MM.1S (cell line): ENCODE measurements at regions not wholly inside any gene's neighbourhood (a gene's known extent, or its start where the extent isn't known, plus 50 kb on each side); places are given as distances from the start of the nearest gene placed in this dataset.

Experiments
- DNase-seq: peaks from one replicate; pipeline ENCODE4 v3.0.0-alpha.2; 2015
- H2AFZ ChIP-seq: fragments of 300-600 bp; sonication (generic); 2 replicates; pipeline ENCODE4 v1.6.0; 2016; ENCODE audit warnings: antibody characterized with exemption, low read length
- H3F3A ChIP-seq: fragments of 300-600 bp; sonication (generic); 2 replicates; pipeline ENCODE4 v1.6.1; 2016; ENCODE audit warnings: mild to moderate bottlenecking, antibody characterized with exemption, low read length, moderate library complexity, mixed read lengths; ENCODE audit not compliant: insufficient read depth
- H3K27ac ChIP-seq: fragments of 300-600 bp; sonication (generic); 2 replicates; pipeline ENCODE4 v1.5.1; 2016; ENCODE audit warnings: mild to moderate bottlenecking, low read length
- H3K27me3 ChIP-seq: fragments of 300-600 bp; sonication (generic); replicated peaks from 2 replicates; pipeline ENCODE4 v1.6.0; 2016; ENCODE audit warnings: low read length; ENCODE audit not compliant: insufficient read depth
- H3K36me3 ChIP-seq: fragments of 300-600 bp; sonication (generic); replicated peaks from 2 replicates; pipeline ENCODE4 v1.6.1; 2016; ENCODE audit warnings: mild to moderate bottlenecking, low read length, mixed read lengths; ENCODE audit not compliant: insufficient read depth
- H3K4me1 ChIP-seq: fragments of 300-600 bp; sonication (generic); 2 replicates; pipeline ENCODE4 v1.6.1; 2016; ENCODE audit warnings: low read length, mixed read lengths
- H3K4me2 ChIP-seq: fragments of 300-600 bp; sonication (generic); 2 replicates; pipeline ENCODE4 v1.6.0; 2016; ENCODE audit warnings: low read depth, low read length
- H3K4me3 ChIP-seq: fragments of 300-600 bp; sonication (generic); 2 replicates; pipeline ENCODE4 v1.5.1; 2016; ENCODE audit warnings: low read length, mixed read lengths
- H3K79me2 ChIP-seq: fragments of 300-600 bp; sonication (generic); 2 replicates; pipeline ENCODE4 v1.6.1; 2016; ENCODE audit warnings: mixed run types, low read length, mixed read lengths
- H3K9ac ChIP-seq: fragments of 300-600 bp; sonication (generic); 2 replicates; pipeline ENCODE4 v1.6.1; 2016; ENCODE audit warnings: low read length, mixed read lengths
- H3K9me2 ChIP-seq: fragments of 300-600 bp; sonication (generic); replicated peaks from 2 replicates; pipeline ENCODE4 v1.6.1; 2016; ENCODE audit warnings: mild to moderate bottlenecking, low read length, mixed read lengths; ENCODE audit not compliant: insufficient read depth
- H3K9me3 ChIP-seq: fragments of 300-600 bp; sonication (generic); replicated peaks from 2 replicates; pipeline ENCODE4 v1.6.1; 2016; ENCODE audit warnings: mild to moderate bottlenecking, low read length, mixed read lengths; ENCODE audit not compliant: insufficient read depth
- H4K20me1 ChIP-seq: fragments of 300-600 bp; sonication (generic); 2 replicates; pipeline ENCODE4 v1.6.1; 2016; ENCODE audit warnings: mild to moderate bottlenecking, low read length, moderate library complexity, mixed read lengths; ENCODE audit not compliant: insufficient read depth
- CTCF ChIP-seq: fragments of 300-600 bp; sonication (generic); IDR thresholded peaks from 2 replicates; pipeline ENCODE4 v1.5.1; 2016; ENCODE audit warnings: antibody characterized with exemption, low read length, mixed read lengths
- EZH2 ChIP-seq: fragments of 300-600 bp; sonication (generic); optimal IDR thresholded peaks from 2 replicates; pipeline ENCODE3; 2017; ENCODE audit warnings: low read depth, mild to moderate bottlenecking, antibody characterized with exemption, low read length, mixed read lengths
- EZH2phosphoT487 ChIP-seq: fragments of 300-600 bp; sonication (generic); IDR thresholded peaks from 2 replicates; pipeline ENCODE4 v1.6.1; 2018; ENCODE audit warnings: antibody characterized with exemption, low read length

GRCh38 chr3:163548015-163548414 is 1530.3 kb downstream of the SI start:
- H3K4me1 ChIP-seq: no peaks in the 10 kb centered on the region
- H3K9me3 ChIP-seq: no peaks in the 10 kb centered on the region
- H3K36me3 ChIP-seq: no peaks in the 10 kb centered on the region
- H4K20me1 ChIP-seq: no peaks in the 10 kb centered on the region
- H3K27me3 ChIP-seq: no peaks in the 10 kb centered on the region
- TF ChIP-seq EZH2: no peak
- TF ChIP-seq CTCF: no peak
- no peak for TF ChIP-seq EZH2phosphoT487
- no peaks in the 10 kb centered on the region for H3K9me2 ChIP-seq
- DNase-seq: no peak
- no peaks in the 10 kb centered on the region for H3K79me2 ChIP-seq
- H3F3A ChIP-seq: no peaks in the 10 kb centered on the region
- H3K27ac ChIP-seq: no peak overlapping the region
- no peak overlapping the region for H3K4me2 ChIP-seq
- H3K4me3 ChIP-seq: no peak overlapping the region
- no peak overlapping the region for H3K9ac ChIP-seq
- no peak overlapping the region for H2AFZ ChIP-seq

- Histone ChIP-seq H3F3A (no peaks in the 10 kb centered on the region), H3K27ac (no peak overlapping the region), H3K4me3 (no peak overlapping the region), H3K36me3 (no peaks in the 10 kb centered on the region), H4K20me1 (no peaks in the 10 kb centered on the region), H2AFZ (no peak overlapping the region), H3K9ac (no peak overlapping the region), H3K4me1 (no peaks in the 10 kb centered on the region), H3K27me3 (no peaks in the 10 kb centered on the region), H3K9me3 (no peaks in the 10 kb centered on the region), H3K9me2 (no peaks in the 10 kb centered on the region), H3K4me2 (no peak overlapping the region), H3K79me2 (no peaks in the 10 kb centered on the region)
- TF ChIP-seq CTCF: no peak
- no peak for TF ChIP-seq EZH2phosphoT487
- TF ChIP-seq EZH2: no peak
- DNase-seq: no peak
Measured at GRCh38 chr3:163547014-163547685, 1531.1 kb downstream of the SI start.

GRCh38 chr3:163543662-163544061 is 1534.6 kb downstream of the SI start:
- Histone ChIP-seq H3K9me2 (no peaks in the 10 kb centered on the region), H3F3A (no peaks in the 10 kb centered on the region), H3K36me3 (no peaks in the 10 kb centered on the region), H3K9me3 (no peaks in the 10 kb centered on the region), H4K20me1 (no peaks in the 10 kb centered on the region), H3K27ac (no peak overlapping the region), H3K4me2 (no peak overlapping the region), H3K27me3 (no peaks in the 10 kb centered on the region), H2AFZ (no peak overlapping the region), H3K79me2 (no peaks in the 10 kb centered on the region), H3K4me3 (no peak overlapping the region), H3K4me1 (no peaks in the 10 kb centered on the region), H3K9ac (no peak overlapping the region)
- TF ChIP-seq CTCF (no peak), EZH2phosphoT487 (no peak), EZH2 (no peak)
- no peak for DNase-seq
